ENCODE measurements at regions not wholly inside any gene's neighbourhood (a gene's known extent, or its start where the extent isn't known, plus 50 kb on each side); places are given as distances from the start of the nearest gene placed in this dataset.
"Not testable (repeated sequence)": the region's sequence is repeated elsewhere in the genome, so short reads cannot be mapped to it uniquely, and the experiment has no call there.

DNA sequence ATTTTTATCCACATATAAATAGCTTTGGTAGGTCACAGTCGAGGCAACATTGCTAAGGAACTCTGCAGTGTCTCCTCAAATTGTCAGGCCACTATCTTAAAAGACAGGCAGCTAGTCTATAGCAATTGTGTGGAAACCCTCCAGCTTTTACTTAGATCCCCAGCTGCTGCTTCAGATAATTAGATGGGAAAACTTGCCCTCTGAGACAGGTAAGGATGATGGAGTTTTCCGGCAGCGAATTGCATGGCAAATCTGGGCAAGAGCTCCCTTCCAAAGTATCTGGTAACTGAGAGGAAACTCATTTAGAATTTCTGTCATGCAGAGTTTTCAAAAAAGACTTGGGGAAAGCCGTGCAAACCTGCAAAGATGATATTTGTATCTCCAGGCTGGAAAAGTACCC lies 886.2 kb downstream of the UQCRFS1 start:
- DNase-seq (ENCODE audit: low read depth in 3 of 3): no peak

DNA sequence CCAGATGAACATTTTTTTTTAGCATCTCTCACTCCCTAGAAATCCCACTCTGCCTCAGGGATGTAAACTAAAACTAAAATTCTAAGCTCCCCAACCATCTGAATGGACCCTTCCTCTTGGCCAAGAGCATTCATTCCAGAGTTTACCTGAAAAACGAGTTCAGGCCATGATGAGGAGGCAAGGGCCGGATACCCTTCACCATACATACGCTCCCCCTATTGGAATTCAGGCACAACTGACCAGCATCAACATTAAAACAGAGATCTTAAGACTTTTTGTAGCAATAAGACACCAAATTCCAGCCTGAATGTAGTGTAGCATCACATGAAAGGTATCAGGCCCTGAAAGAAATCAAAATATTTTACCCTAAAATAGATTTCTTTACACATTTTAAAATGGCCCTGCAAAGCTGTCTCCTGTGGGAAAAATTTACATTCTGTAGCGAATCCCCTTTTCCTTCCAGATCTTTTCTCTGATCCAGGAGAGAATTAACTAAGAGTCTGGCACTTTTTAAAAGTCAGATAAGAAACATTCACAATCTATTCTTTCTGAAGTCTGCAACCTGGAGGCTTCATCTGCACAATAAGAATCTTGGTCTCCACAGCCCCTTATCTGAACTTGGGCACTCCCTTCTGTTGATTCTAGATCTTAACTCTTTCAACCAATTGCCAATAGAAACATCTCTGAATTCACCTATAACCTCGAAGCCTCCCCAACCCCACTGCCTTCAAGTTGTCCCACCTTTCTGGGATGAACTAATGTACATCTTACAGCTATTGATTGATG lies 888.5 kb downstream of the UQCRFS1 start:
- no peak for DNase-seq (ENCODE audit: low read depth in 3 of 3)

DNA sequence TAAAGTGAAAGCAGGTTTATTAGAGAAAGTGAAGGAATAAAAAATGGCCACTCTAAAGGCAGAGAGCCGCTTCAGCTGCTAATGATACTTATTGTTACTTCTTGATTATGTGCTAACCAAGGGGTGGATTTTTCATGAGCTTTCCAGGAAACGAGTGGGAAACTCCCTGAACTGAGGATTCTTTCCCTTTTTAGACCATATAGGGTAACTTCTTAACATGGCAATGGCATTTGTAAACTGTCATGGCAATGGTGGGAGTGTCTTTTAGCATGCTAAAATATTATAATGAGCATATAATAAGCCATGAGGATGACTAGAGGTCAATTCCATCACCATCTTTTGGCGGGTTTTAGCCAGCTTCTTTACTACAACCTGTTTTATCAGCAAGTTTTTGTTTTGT lies 890.0 kb downstream of the UQCRFS1 start:
- no peak for DNase-seq (ENCODE audit: low read depth in 3 of 3)

DNA sequence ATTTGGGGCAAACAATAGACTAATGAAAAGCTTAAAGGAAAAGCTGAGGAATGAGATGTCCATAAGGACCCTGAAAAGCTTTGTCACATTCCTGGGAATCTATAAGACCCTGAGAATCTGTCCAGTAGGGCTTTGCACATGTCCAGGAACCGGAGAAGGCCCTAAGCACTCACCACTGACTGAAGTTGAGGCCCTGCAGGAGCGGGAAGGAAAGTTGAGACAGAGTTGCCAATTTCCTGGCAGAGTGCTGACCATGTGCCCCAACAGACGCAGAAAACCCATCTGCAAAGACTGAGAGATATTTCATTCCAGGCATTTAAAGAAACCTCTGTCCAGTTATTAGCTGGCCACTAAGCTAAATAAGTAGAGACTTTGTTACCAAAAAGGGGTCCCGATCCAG lies 890.5 kb downstream of the UQCRFS1 start:
- no peak for DNase-seq (ENCODE audit: low read depth in 3 of 3)

DNA sequence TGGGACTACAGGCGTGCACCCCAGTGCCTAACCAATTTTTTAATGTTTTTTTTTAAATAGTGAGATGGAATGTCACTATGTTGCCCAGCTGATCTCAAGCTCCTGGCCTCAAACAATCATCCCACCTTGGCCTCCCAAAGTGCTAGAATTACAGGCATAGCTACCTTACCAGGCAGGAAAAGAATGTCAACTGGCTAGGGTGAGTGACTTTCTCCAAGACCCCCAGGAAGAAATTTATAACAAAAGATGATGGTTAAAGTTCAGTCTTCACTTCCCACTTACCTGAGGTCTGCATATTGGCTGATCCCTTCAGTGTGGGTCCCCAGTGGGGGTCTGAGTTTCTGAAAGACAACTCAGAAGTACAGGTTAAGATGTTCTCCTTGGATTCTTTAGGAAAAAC lies 893.0 kb downstream of the UQCRFS1 start:
- DNase-seq (ENCODE audit: low read depth in 3 of 3): no peak

DNA sequence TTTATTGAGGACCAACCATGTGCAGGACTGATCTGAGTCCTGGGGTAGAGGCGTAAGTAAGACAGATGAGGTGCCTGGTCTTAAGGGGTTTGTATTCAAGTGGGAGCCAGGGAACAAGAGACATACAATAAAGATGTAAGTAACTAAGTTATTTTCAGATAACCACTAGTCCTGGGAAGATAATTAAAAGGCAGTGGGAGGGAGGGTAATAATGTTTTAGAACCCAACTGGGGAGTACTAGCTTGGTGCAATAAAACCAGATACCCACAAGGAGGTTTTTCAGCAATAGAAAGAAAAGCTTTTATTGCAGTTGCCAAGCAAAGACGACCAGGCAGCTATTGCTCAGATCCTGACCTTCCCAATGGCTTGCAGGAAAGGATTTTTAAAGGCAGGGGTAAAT lies 893.7 kb downstream of the UQCRFS1 start:
- DNase-seq (ENCODE audit: low read depth in 3 of 3): no peak

DNA sequence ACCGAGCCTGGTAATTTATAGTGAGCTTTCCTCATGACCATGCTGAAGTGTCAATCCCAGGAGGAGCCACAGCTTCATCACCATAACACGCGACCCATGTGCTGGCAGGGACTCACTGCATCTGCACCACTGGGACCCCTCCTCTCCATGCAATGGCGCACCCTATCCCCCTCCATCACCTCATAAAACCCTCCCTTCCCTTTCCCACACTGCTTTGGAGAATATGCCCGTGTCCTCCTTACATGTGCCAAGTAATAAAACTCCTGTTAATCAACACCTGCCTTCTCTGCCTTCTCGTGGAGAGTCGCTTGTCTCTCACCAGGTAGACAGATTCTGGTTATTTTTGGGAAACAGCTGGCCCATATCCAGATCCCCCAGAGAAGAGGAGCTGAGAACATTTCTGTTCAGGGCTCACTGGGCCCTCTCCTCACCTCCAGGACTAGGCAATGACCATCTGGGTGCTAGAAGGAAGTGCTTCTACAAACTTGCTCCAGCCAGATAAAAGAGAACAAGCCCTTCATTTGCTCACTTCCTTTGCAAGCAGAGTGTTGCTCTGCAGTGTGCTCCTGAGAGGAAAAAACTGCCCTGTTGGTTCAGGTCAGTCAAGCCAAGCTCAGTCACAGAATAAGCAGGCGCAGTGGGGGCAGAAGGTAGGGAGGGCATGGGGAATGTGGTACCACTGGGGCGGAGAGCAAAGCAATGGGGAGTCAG lies 894.3 kb downstream of the UQCRFS1 start:
- DNase-seq (ENCODE audit: low read depth in 3 of 3): no peak

DNA sequence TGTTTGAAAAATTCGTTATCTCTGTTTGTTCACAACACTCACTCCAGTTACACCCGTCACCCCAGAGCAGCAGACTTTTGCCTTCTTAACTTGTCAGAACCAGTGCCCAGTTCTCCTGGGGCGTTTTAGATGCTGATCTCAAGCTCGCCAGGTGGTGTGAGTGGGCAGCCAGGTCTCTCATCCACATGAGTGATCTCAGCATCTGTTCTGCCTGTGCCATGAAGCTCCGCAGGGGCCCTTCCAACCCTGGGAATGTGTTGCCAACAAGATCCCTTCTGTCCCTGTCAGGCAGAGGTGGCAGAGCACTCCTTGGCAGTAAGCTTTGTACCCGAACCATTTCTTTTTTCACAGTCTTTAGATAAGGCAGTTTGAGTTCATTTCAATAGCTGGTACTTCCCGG lies 896.5 kb downstream of the UQCRFS1 start:
- no peak for DNase-seq (ENCODE audit: low read depth in 3 of 3)

DNA sequence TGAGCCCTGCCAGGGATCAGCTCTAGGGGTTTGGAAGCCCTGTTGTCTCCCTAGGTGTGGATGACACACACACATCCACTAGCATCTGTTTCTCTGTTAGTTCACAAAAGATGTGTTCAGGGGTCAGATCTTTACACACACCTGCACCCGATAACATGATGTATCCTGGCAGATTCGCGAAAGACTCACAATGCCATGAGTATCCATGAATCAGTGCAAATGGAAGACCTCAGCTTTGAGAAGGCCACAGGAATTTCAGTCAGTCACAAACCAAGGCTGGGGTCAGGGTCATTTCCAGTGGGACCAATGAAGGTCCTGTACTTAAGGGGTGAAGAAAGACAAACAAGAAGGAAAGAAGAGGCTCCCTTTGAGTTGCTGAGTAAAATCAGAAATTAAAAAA lies 898.2 kb downstream of the UQCRFS1 start:
- DNase-seq (ENCODE audit: low read depth in 3 of 3): no peak

DNA sequence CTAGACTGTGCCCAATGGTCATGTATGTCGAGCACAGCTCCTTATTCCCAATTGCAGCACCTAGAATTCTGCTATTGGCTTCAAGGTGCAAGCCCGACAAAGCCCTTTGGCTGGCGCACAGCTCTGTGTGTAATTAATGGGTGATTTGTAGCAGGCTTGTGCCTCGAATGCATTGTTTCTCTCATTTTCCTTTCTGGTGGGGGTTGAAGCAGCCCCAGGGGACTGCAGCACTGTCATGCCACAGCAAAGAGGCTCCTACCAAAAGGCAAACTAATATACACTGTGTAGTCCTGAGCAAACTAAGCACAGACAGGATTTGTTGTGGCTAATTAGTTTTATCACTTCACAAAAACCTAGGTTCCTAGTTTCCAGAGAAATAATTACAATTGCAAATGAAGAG lies 898.7 kb downstream of the UQCRFS1 start:
- DNase-seq (ENCODE audit: low read depth in 3 of 3): no peak

DNA sequence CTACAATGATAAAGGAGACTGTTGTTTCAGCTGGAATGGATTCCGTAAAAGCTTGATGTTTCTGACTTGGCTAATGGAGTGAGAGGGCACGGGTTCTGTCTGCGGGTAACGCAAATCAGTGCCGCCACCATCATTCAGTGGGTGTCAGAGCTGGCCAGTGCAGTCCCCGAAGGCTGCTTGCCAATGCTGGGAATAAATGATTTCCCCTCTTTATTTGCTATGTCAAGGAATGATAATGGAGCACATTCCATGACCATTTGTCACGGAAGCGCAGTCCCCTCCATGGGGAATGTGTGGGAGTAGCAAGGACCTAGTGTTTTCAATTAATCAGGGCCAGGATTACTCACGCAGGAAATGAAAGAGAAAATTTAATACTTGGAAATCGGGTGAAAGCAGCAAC lies 899.3 kb downstream of the UQCRFS1 start:
- DNase-seq (ENCODE audit: low read depth in 3 of 3): no peak

DNA sequence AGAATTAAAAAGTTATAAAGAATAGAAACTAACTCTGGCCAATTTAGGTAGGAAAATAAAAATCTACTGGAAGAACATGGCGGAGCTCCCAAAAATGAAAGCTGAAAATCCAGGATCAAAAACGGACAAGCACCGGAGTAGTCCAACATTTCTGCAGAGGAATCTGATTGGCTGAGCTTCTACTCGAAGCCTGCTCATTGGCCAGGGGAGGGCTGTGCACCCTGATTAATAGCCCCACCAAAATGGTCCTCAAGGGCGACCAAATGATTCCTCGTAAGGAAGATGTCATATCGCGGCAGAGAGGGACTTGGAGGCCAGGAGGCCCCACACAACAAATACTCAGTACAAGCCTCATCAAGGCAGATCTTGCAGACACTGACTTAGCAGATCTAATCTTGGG lies 900.7 kb downstream of the UQCRFS1 start:
- DNase-seq (ENCODE audit: low read depth in 3 of 3): no peak

DNA sequence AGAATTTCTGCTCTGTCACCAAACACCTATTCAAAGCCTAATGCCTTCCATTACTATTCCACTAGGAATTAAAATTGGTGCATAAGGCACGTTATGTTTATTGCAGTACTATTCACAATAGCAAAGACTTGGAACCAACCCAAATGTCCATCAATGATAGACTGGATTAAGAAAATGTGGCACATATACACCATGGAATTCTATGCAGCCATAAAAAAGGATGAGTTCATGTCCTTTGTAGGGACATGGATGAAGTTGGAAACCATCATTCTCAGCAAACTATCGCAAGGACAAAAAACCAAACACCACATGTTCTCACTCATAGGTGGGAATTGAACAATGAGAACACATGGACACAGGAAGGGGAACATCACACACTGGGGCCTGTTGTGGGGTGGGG lies 902.1 kb downstream of the UQCRFS1 start:
- not testable (repeated sequence) for DNase-seq (ENCODE audit: low read depth in 3 of 3)

DNA sequence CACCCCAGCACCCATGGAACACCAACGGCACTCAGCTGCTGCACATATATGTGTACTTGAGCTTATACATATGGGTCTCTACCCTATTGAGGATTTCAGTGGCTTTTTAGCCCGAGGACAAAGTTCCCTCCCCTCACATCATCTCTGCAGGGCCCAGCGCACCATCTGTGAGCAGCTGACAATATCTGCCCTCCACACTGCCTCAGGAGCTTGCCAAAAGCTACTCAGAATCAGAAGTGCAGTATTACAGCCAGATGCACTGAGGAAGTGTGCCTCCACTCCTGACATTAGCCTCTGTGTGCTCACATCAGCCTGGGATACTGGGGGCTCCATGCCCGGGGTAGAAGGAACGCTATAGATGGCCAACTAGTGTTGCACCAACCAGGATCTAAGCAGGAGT lies 903.9 kb downstream of the UQCRFS1 start:
- no peak for DNase-seq (ENCODE audit: low read depth in 3 of 3)

DNA sequence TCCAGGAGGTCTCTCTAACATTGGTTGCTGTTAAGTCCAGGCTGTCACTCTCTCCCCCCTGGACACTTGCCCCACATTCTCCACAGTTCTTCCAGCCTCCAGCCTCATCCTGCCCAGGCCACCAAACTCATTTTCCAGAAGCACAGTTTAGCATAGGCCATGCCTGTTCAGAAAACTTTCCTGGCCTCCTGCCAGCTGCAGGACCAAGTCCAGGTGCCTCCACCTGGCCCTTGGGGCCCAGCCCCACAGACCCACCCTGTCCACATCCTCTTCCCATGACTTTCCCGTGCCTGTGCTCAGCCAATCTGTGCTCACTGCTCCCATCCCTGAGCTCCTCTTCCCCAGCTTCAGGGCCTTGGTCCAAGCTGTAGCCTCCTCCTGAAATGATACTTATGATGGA lies 905.0 kb downstream of the UQCRFS1 start:
- DNase-seq (ENCODE audit: low read depth in 3 of 3): no peak

DNA sequence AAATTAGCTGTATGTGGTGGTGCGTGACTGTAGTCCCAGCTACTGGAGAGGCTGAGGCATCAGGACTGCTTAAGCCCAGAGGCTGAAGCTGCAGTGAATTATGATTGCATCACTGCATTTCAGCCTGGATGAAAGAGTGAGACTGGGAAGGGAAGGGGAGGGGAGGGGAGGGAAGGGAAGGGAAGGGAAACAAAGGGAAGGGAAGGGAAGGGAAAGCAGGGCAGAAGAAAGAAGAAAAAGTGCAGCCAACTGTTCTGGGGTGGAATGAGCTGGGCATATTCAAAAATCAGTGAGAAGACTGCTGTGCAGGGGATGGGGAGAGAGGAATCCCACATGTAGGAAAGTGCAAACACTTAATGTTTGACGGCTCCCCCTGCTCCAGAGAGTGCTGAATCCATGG lies 905.5 kb downstream of the UQCRFS1 start:
- DNase-seq (ENCODE audit: low read depth in 3 of 3): no peak

DNA sequence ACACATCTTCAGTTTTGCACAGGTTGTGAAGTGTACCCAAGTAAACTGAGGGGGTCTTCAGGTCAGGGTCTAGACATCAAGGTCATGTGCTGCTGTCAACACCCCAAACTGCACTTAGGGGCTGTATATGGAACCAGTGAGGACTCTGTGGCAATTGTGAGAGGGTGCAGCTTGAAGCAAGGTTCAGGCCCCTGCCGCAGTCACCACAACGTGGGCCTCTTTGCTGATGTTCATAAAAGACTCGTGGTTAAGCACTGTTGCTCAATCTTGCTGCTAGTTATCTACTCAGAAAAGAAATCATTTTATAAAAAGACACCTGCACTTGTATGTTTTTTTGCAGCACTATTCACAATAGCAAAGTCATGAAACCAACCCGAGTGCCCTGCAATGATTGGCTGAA lies 907.4 kb downstream of the UQCRFS1 start:
- no peak for DNase-seq (ENCODE audit: low read depth in 3 of 3)

DNA sequence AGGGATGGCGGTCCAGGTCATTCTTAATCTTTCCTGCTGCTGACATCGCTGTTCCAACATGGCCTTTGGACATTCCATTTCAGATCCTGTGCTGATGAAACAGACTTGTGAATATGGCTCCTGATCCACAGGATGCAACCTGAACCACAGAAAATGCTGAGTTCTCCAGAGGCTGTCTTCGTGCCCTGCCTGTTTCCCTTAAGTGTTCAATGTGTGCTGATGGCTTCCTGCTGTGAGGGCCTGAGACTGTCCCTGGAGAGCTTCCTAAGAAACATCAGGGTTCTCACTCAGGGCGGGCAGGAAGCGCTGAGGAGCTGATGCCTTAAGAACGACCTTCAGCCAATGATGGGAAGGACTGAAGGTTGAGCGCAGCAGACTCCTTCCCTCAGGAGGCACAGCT lies 909.4 kb downstream of the UQCRFS1 start:
- DNase-seq (ENCODE audit: low read depth in 3 of 3): no peak

DNA sequence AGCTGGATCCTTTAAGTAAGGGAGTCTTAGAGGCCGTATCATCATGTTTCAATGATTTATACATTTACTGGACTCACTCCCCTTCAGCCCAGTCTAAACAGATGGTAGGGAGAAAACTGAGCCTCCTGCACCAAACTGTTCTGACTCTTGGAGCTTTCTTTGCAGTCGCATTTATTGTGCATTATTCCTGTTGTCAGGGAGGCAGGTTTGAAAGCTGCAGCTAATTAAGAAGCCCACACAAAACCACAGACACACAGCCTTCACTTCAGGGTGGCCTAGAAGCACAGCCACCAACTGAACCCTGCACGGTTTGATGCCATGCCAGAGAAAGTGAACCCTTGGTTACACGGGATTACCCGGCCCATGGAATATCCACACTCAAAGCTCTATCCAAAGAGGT lies 911.0 kb downstream of the UQCRFS1 start:
- no peak for DNase-seq (ENCODE audit: low read depth in 3 of 3)

DNA sequence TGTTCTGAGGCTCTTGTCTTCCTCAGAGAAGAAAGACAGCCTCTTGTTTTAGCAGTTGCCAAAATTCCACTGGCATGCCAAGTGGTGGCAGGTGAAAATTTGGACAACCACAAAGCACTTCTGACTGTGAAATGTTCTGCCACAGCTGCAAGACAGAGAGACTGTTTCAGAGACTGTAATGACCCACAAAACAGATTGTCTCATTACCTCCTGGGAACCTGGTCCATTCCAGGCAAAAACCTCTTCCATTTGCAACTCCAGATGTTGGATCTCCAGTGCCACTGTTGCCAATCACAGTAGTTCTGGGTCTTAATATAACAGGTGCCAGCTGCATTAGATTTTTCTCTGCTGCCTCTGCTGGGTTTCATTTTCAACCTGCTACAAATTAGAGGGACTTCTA lies 911.5 kb downstream of the UQCRFS1 start:
- DNase-seq (ENCODE audit: low read depth in 3 of 3): no peak

DNA sequence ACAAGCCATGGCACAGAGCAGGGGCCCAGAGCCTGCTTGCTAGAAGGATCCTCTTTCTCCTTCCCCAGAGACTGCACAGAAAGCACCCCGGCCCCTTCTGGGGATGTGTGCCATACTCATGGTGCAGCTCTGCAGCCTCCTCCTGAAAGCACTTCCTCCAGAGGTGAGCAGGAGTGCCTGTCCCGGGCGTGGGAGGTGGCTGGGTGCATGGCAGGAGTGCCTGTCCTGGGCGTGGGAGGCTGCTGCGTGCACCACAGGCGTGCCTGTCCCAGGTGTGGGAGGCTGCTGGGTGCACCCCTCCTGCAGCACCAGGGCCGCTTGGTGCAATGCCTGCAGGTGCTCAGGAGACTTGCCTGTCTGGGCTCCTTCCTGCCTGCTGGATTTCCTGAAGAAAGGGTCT lies 913.3 kb downstream of the UQCRFS1 start:
- DNase-seq (ENCODE audit: low read depth in 3 of 3): no peak

DNA sequence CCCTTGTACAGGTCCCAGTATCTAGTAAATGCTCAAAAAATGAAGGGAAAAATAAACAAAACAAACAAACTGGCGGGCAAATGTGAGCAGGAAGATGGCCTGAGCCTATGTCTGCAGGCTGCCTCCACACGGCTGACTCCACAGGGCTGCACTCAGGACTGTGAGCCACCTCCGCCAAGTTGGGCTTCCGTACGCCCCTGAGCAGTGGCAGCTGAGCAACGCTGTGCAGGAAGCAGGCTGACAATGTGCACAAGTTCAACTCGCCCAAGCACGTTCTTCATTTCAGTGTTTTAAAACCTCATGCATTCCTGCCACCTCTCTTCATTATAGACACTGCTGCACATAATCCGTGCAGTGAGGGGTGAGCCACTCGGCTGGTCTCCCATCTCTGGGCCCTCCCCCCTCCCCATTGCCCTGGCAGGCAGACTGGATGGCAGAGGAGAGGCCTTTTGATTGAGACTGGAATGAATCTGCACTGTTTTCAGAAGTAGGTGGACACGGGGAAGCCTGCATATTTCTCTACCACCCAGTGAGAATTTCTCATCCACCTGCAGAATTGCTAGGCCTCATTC lies 915.3 kb downstream of the UQCRFS1 start:
- DNase-seq (ENCODE audit: low read depth in 3 of 3): no peak

DNA sequence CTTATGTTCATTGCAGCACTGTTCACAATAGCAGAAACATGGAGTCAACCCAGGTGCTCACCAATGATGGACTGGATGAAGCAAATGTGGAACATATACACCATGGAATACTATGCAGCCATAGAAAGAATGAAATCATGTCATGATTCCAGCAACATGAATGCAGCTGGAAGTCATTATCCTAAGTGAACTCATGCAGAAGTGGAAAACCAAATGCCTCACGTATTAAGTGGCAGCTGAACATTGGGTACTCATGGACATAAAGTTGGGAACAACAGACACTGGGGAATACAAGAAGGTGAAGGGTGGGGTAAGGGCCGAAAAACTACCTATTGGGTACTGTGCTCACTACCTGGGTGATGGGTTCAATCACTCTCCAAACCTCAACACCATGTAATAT lies 915.9 kb downstream of the UQCRFS1 start:
- no peak for DNase-seq (ENCODE audit: low read depth in 3 of 3)

Measured in stimulated activated CD4-positive, alpha-beta T cell treated with anti-CD3 and anti-CD28 coated beads, TNF-alpha, amount 100 ng/mL, for 4 hours (primary cell).